ENCODE measurements at regions not wholly inside any gene's neighbourhood (a gene's known extent, or its start where the extent isn't known, plus 50 kb on each side); places are given as distances from the start of the nearest gene placed in this dataset.
A peak's percentile ranks its signal among the peaks of the same experiment; 100 is the strongest.

- TF ChIP-seq CTCF (conservative IDR thresholded peaks at IDR 0.05; ENCODE audit: control insufficient read depth, insufficient read depth, low read depth, low read length) = no peak
- no peak for DNase-seq (ENCODE audit: low read depth)
- no peak overlapping the region for H3K4me3 ChIP-seq (ENCODE audit: control insufficient read depth, low read depth, low read length)
These were observed 1798.4 kb upstream of the WWC1 start for GRCh38 chr5:166493040-166493439.

GRCh38 chr5:166493612-166494011 lies 1797.8 kb upstream of the WWC1 start:
- DNase-seq (ENCODE audit: low read depth) = no peak
- TF ChIP-seq CTCF (conservative IDR thresholded peaks at IDR 0.05; ENCODE audit: control insufficient read depth, insufficient read depth, low read depth, low read length) = no peak
- no peak overlapping the region for H3K4me3 ChIP-seq (ENCODE audit: control insufficient read depth, low read depth, low read length)

- DNase-seq (ENCODE audit: low read depth) = no peak
- TF ChIP-seq CTCF (conservative IDR thresholded peaks at IDR 0.05; ENCODE audit: control insufficient read depth, insufficient read depth, low read depth, low read length) = no peak
- H3K4me3 ChIP-seq (ENCODE audit: control insufficient read depth, low read depth, low read length) = no peak overlapping the region
These were observed 1793.8 kb upstream of the WWC1 start for GRCh38 chr5:166497496-166498104.

GRCh38 chr5:166499447-166500240 lies 1791.8 kb upstream of the WWC1 start:
- DNase-seq (ENCODE audit: low read depth) = peak; percentile 27
- TF ChIP-seq CTCF (conservative IDR thresholded peaks at IDR 0.05; ENCODE audit: control insufficient read depth, insufficient read depth, low read depth, low read length) = no peak
- no peak overlapping the region for H3K4me3 ChIP-seq (ENCODE audit: control insufficient read depth, low read depth, low read length)

- H3K4me3 ChIP-seq (ENCODE audit: control insufficient read depth, low read depth, low read length) = no peak overlapping the region
- TF ChIP-seq CTCF (conservative IDR thresholded peaks at IDR 0.05; ENCODE audit: control insufficient read depth, insufficient read depth, low read depth, low read length) = no peak
- DNase-seq (ENCODE audit: low read depth) = no peak
These were observed 1787.9 kb upstream of the WWC1 start for GRCh38 chr5:166503506-166503905.

- no peak for DNase-seq (ENCODE audit: low read depth)
- no peak for TF ChIP-seq CTCF (conservative IDR thresholded peaks at IDR 0.05; ENCODE audit: control insufficient read depth, insufficient read depth, low read depth, low read length)
- no peak overlapping the region for H3K4me3 ChIP-seq (ENCODE audit: control insufficient read depth, low read depth, low read length)
These were observed 1786.4 kb upstream of the WWC1 start for GRCh38 chr5:166505067-166505466.
